Gastrocnemius medialis (tissue), 4 donors: ENCODE measurements at regions not wholly inside any gene's neighbourhood (a gene's known extent, or its start where the extent isn't known, plus 50 kb on each side); places are given as distances from the start of the nearest gene placed in this dataset.

Source experiments
- CTCF ChIP-seq, 5 experiments: fragments of 450-650 bp in 3 of 5; fragments of 200-600 bp in 2 of 5; sonication (generic) in 2 of 5; IDR thresholded peaks in 4 of 5; conservative IDR thresholded peaks in 1 of 5; 1 replicate in 4 of 5; 2 replicates in 1 of 5; pipeline ENCODE4 v1.5.1; 2016 to 2019; ENCODE audit warnings: antibody characterized with exemption in 5 of 5, mild to moderate bottlenecking in 3 of 5, moderate library complexity in 3 of 5
- POLR2A ChIP-seq, 2 donors: fragments of 450-650 bp; IDR thresholded peaks; one replicate each; pipeline ENCODE4 v1.6.1; 2017; ENCODE audit warnings: antibody characterized with exemption in 2 of 2, mild to moderate bottlenecking in 2 of 2, moderate library complexity in 2 of 2

DNA sequence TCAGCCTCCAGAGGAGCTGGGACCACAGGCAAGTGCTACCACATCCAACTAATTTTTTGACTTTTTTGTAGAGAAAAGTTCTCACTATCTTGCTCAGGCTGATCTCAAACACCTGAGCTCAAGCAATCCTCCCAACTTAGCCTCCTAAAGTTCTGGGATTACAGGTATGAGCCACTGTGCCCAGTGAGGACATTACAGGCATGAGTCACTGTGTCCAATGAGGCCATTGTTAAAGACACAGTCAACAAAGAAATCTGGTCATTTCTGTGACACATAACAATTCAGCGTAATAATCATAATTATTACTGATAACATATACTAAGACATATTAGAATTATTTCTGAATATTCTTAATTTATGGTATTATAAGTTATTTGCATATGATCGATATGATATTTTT, 463.4 kb upstream of the NDN start:
- no peak for TF ChIP-seq POLR2A (IDR thresholded peaks at IDR 0.05)
- TF ChIP-seq CTCF (IDR thresholded peaks at IDR 0.05 in 4 of 5, conservative IDR thresholded peaks at IDR 0.05 in 1 of 5), result no peak
